T-helper 1 cell treated with Interleukin-12 subunit alpha and Interleukin-12 subunit beta and Interleukin-4 antibody, amounts not matched to agents 30 μg/mL and 1 μg/mL, for 36 hours (primary cell): ENCODE measurements at regions not wholly inside any gene's neighbourhood (a gene's known extent, or its start where the extent isn't known, plus 50 kb on each side); places are given as distances from the start of the nearest gene placed in this dataset.
"Not testable (repeated sequence)": the region's sequence is repeated elsewhere in the genome, so short reads cannot be mapped to it uniquely, and the experiment has no call there.

Source experiments
- H3K27ac Mint-ChIP-seq: one replicate; pipeline ENCODE4 v1.8.0; 2021; ENCODE audit warnings: mild to moderate bottlenecking, mixed read lengths
- H3K27me3 Mint-ChIP-seq: one replicate; pipeline ENCODE4 v1.8.0; 2021; ENCODE audit warnings: low read depth, mixed read lengths
- H3K36me3 Mint-ChIP-seq: one replicate; pipeline ENCODE4 v1.8.0; 2021; ENCODE audit warnings: low read depth, mixed read lengths
- H3K4me1 Mint-ChIP-seq: one replicate; pipeline ENCODE4 v1.8.0; 2021; ENCODE audit warnings: low read depth, mixed read lengths
- H3K4me3 Mint-ChIP-seq: one replicate; pipeline ENCODE4 v1.8.0; 2021; ENCODE audit warnings: mild to moderate bottlenecking, moderate library complexity, mixed read lengths
- H3K9me3 Mint-ChIP-seq: one replicate; pipeline ENCODE4 v1.8.0; 2021; ENCODE audit warnings: mixed read lengths

GRCh38 chr5:164145458-164145857 is 640.0 kb downstream of the MAT2B start:
- Mint-ChIP-seq H3K4me3 (no peak overlapping the region), H3K27me3 (no peaks in the 10 kb centered on the region), H3K36me3 (no peaks in the 10 kb centered on the region), H3K4me1 (no peaks in the 10 kb centered on the region), H3K9me3 (peaks cover 3% of the 10 kb centered on the region), H3K27ac (no peak overlapping the region)

DNA sequence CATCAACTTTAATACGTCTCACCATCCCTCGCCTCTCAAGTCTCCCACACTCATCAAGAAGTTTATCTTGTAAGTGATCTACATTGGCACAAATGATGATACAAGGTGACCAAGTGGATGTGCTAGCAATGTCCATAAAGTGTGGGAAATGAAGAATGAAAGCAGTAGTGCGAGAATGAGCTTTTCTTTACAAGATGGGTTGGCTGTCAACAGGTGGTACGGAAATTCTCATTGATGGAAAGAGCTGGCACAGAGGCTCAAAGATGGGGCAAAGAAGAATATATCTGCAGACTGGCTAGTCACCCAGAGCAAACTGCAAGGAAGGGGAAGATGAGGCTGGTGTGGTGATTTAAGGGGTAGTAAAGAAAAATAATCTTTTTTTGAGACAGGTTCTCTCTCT is 640.8 kb downstream of the MAT2B start:
- no peak overlapping the region for H3K27ac Mint-ChIP-seq
- H3K9me3 Mint-ChIP-seq: peaks cover 3% of the 10 kb centered on the region
- no peaks in the 10 kb centered on the region for H3K4me1 Mint-ChIP-seq
- H3K36me3 Mint-ChIP-seq: no peaks in the 10 kb centered on the region
- H3K27me3 Mint-ChIP-seq: no peaks in the 10 kb centered on the region
- H3K4me3 Mint-ChIP-seq: no peak overlapping the region

DNA sequence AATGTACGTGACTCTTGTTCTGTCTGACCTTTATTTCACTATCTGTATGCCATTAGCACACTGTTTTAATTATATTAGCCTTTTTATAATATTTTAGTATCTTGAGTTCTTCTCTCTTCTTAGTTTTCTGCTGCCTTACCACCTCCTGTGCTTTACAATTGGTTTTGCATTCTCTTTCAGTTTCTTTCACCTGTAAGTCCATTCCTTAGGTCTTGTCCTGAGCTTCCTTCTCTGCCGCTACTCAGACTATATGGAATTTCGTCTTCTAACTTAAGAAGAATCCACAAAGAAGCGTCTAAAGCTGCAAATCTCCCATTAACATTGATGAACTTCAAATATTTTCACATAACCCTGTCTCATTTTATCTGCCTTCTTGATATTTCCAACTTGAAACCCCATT is 642.9 kb downstream of the MAT2B start:
- no peak overlapping the region for H3K4me3 Mint-ChIP-seq
- peaks cover 6% of the 10 kb centered on the region for H3K9me3 Mint-ChIP-seq
- no peaks in the 10 kb centered on the region for H3K4me1 Mint-ChIP-seq
- H3K27ac Mint-ChIP-seq: no peak overlapping the region
- H3K27me3 Mint-ChIP-seq: no peaks in the 10 kb centered on the region
- H3K36me3 Mint-ChIP-seq: no peaks in the 10 kb centered on the region

GRCh38 chr5:164152539-164152938 is 647.1 kb downstream of the MAT2B start:
- not testable (repeated sequence) for H3K9me3 Mint-ChIP-seq, H3K36me3 Mint-ChIP-seq, H3K4me1 Mint-ChIP-seq, H3K27ac Mint-ChIP-seq, H3K27me3 Mint-ChIP-seq, H3K4me3 Mint-ChIP-seq

DNA sequence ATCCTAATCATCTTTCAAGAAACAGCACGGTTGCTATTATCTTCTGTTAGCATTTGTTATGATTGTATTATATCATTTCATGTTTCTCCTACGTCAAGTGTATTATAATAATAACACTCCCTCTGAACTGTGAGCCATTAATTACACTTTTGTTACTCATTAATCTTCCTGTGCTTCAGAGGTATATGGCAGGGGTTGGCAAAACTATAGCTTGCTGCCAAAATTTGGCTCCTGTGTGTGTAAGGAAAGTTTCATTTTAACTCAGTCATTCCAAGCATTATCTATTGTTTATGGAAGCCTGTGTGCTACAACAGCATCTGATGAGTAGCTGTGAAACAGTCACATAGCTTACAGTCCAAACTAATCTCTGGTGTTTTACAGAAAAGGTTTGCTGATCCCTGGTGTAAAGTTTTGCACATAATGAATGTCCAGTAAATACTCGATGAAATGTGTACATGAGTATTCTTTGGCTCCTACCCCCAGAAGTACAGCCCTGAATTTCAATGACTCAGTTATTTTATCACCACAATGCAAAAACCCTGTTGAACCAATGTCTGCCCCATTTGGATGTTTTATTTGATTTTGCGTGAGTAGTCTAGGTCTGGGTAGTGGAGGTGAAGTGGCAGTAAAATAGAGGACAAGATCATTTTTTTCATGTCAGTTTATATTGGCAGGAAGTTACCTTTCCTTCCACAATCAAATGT is 648.2 kb downstream of the MAT2B start:
- no peak overlapping the region for H3K27ac Mint-ChIP-seq
- peaks cover 10% of the 10 kb centered on the region for H3K9me3 Mint-ChIP-seq
- H3K4me1 Mint-ChIP-seq: no peaks in the 10 kb centered on the region
- H3K27me3 Mint-ChIP-seq: no peaks in the 10 kb centered on the region
- no peak overlapping the region for H3K4me3 Mint-ChIP-seq
- H3K36me3 Mint-ChIP-seq: no peaks in the 10 kb centered on the region

DNA sequence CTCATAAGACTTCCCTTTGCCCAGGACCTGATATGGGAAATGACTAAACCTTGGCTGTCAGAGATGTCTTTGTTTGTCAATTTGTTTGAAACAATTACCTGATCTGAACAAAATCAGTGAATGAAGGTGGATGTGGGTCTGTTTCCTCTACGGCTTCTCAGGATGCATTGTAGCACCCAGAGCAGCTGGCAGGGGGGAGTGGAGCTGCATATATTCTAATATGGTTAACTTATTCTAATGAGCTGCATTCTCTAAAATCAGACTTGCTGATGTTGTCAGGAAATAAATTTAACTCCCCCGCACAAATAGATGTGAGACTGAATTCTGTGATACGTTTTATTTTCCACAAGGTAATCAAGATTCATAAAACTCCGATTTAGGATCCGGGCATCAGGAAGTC is 665.4 kb downstream of the MAT2B start:
- no peak overlapping the region for H3K4me3 Mint-ChIP-seq
- H3K36me3 Mint-ChIP-seq: no peaks in the 10 kb centered on the region
- H3K27ac Mint-ChIP-seq: no peak overlapping the region
- no peaks in the 10 kb centered on the region for H3K4me1 Mint-ChIP-seq
- no peaks in the 10 kb centered on the region for H3K27me3 Mint-ChIP-seq
- H3K9me3 Mint-ChIP-seq: peaks cover 6% of the 10 kb centered on the region

DNA sequence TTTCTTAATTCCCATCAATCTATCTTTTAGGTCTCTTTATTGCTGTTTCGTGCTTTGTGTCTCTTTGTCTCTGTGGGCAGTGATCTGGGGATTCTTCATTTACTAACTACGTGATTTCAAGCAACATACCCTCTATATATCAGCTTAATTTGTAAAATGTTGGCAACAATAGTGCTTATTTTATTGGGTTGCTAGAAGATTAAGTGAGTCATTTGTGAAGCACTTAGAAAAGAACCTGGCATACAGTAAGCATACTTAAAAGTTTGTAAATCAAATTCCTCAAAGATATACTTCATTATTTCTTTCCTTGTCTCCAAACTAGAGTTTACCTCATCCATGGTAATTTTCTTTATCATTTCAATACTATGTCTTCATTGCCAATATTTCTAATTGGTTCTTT is 669.7 kb downstream of the MAT2B start:
- Mint-ChIP-seq H3K27ac (no peak overlapping the region), H3K36me3 (no peaks in the 10 kb centered on the region), H3K4me1 (no peaks in the 10 kb centered on the region), H3K27me3 (no peaks in the 10 kb centered on the region), H3K9me3 (peaks cover 7% of the 10 kb centered on the region), H3K4me3 (no peak overlapping the region)

GRCh38 chr5:164179406-164179805 is 674.0 kb downstream of the MAT2B start:
- Mint-ChIP-seq H3K27ac (no peak overlapping the region), H3K4me3 (no peak overlapping the region), H3K36me3 (no peaks in the 10 kb centered on the region), H3K27me3 (no peaks in the 10 kb centered on the region), H3K4me1 (no peaks in the 10 kb centered on the region), H3K9me3 (peaks cover 7% of the 10 kb centered on the region)

- Mint-ChIP-seq H3K4me3 (no peak overlapping the region), H3K27me3 (no peaks in the 10 kb centered on the region), H3K4me1 (no peaks in the 10 kb centered on the region), H3K9me3 (peaks cover 7% of the 10 kb centered on the region), H3K36me3 (no peaks in the 10 kb centered on the region), H3K27ac (no peak overlapping the region)
Observed at GRCh38 chr5:164181604-164182003, 676.2 kb downstream of the MAT2B start.

DNA sequence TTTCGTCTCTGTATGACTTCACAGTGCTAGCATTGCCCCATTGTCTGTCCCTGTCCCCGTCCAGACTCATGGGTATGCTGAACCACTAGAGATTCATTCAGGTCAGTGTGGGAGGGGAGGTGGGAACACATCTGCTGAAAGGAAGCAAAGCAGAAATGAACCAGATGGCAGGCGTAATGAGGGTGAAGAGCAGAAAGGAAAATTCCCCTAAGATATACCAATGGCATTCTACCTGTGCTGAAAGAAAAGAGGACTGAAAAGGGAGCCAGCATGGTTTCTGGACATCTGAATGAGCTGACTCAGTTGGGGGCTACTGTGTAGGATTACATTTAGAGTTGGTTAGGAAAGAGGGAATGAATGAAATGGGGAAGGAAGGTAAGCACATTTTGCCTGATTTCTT is 678.7 kb downstream of the MAT2B start:
- Mint-ChIP-seq H3K36me3 (no peaks in the 10 kb centered on the region), H3K4me3 (no peak overlapping the region), H3K4me1 (no peaks in the 10 kb centered on the region), H3K9me3 (no peaks in the 10 kb centered on the region), H3K27me3 (no peaks in the 10 kb centered on the region), H3K27ac (no peak overlapping the region)

- Mint-ChIP-seq H3K27ac (no peak overlapping the region), H3K36me3 (no peaks in the 10 kb centered on the region), H3K4me1 (no peaks in the 10 kb centered on the region), H3K4me3 (no peak overlapping the region), H3K9me3 (no peaks in the 10 kb centered on the region), H3K27me3 (no peaks in the 10 kb centered on the region)
Observed at GRCh38 chr5:164185000-164185399, 679.6 kb downstream of the MAT2B start.

- Mint-ChIP-seq H3K36me3 (no peaks in the 10 kb centered on the region), H3K4me3 (no peak overlapping the region), H3K27me3 (no peaks in the 10 kb centered on the region), H3K4me1 (no peaks in the 10 kb centered on the region), H3K9me3 (no peaks in the 10 kb centered on the region), H3K27ac (no peak overlapping the region)
Observed at GRCh38 chr5:164186550-164186949, 681.1 kb downstream of the MAT2B start.

- Mint-ChIP-seq H3K27me3 (no peaks in the 10 kb centered on the region), H3K36me3 (no peaks in the 10 kb centered on the region), H3K4me3 (no peak overlapping the region), H3K4me1 (no peaks in the 10 kb centered on the region), H3K9me3 (no peaks in the 10 kb centered on the region), H3K27ac (no peak overlapping the region)
Observed at GRCh38 chr5:164187785-164188184, 682.4 kb downstream of the MAT2B start.

DNA sequence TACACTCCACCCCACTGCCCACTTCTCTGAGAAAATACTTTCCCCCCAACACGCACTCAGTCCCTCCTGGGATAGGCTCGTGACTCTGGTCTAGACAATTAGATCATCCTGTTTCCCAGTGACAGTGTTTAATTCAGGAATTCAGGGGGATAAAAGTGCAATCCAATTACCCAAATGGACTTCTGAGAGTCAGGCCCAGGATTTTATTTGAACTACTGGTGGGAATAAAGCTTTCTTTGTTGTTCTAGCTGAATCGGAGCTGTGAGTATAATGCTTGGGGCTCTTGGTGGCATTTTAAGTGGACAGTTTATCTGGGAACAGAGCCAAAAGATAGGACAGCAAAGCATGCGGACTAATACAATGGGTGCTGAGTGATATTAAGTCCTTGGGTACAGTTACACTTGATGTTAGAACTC is 683.3 kb downstream of the MAT2B start:
- Mint-ChIP-seq H3K36me3 (no peaks in the 10 kb centered on the region), H3K27ac (no peak overlapping the region), H3K27me3 (no peaks in the 10 kb centered on the region)

DNA sequence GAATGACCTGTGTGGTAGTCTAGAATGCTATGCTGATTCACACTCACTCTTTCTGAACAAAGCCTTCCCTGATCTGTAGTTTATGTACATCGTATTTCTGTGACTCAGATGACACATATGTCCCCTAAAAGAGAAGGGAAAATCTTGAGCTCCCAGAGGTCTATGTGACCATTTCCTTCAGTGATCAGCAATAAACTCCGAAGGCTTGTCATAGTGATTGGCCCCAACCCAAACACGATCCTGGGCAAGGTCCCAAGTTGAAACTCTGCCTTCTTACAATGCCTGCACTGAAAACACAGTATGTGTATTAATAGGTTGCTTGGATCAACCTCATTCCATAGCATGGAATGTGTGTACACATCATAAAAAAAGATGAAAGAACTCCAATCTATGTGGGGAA is 685.8 kb downstream of the MAT2B start:
- Mint-ChIP-seq H3K9me3 (peaks cover 3% of the 10 kb centered on the region), H3K4me1 (no peaks in the 10 kb centered on the region), H3K4me3 (no peak overlapping the region), H3K36me3 (no peaks in the 10 kb centered on the region), H3K27ac (no peak overlapping the region), H3K27me3 (no peaks in the 10 kb centered on the region)

More for the DNA sequence above, 683.3 kb downstream of the MAT2B start:
- H3K4me3 Mint-ChIP-seq: no peak overlapping the region
- peaks cover 2% of the 10 kb centered on the region for H3K9me3 Mint-ChIP-seq
- no peaks in the 10 kb centered on the region for H3K4me1 Mint-ChIP-seq

- H3K4me3 Mint-ChIP-seq: no peak overlapping the region
- no peaks in the 10 kb centered on the region for H3K4me1 Mint-ChIP-seq
- H3K36me3 Mint-ChIP-seq: no peaks in the 10 kb centered on the region
- no peaks in the 10 kb centered on the region for H3K27me3 Mint-ChIP-seq
- no peak overlapping the region for H3K27ac Mint-ChIP-seq
- no peaks in the 10 kb centered on the region for H3K9me3 Mint-ChIP-seq
Observed at GRCh38 chr5:164202338-164202737, 696.9 kb downstream of the MAT2B start.
